A673 (cell line): ENCODE measurements at regions not wholly inside any gene's neighbourhood (a gene's known extent, or its start where the extent isn't known, plus 50 kb on each side); places are given as distances from the start of the nearest gene placed in this dataset.

Experiments
- BruUV-seq: library from RNA; stranded (reverse); fragments of 400-500 nt; replicated peaks from 2 replicates; lab custom pipeline; 2021; lab: Mats Ljungman, UMichigan
- CTCF ChIA-PET: fragments of 300-600 bp; sonication (Branson Sonifier 250); formaldehyde crosslinking; loops from one replicate; lab custom pipeline; 2022; ENCODE audit warnings: antibody characterized with exemption; lab: Charles Lee
- POLR2A ChIA-PET: fragments of 300-600 bp; sonication (Branson Sonifier 250); formaldehyde crosslinking; loops from one replicate; lab custom pipeline; 2022; ENCODE audit warnings: antibody characterized with exemption; ENCODE audit not compliant: low non-redundant PET; lab: Charles Lee
- DNase-seq: peaks from one replicate; pipeline ENCODE4 v3.0.0-alpha.2; 2015; ENCODE audit warnings: low spot score
- H3K27ac ChIP-seq: fragments of 200-600 bp; sonication (generic); 2 replicates; pipeline ENCODE4 v1.5.1; 2016; ENCODE audit warnings: mixed run types, low read depth, mild to moderate bottlenecking, mixed read lengths, antibody characterized with exemption, low read length; ENCODE audit not compliant: poor library complexity, severe bottlenecking
- H3K27me3 ChIP-seq: fragments of 200-600 bp; sonication (generic); replicated peaks from 2 replicates; pipeline ENCODE4 v1.6.1; 2017; ENCODE audit warnings: mixed run types, low read depth, mild to moderate bottlenecking, mixed read lengths, antibody characterized with exemption, low read length; ENCODE audit not compliant: insufficient read depth, poor library complexity
- H3K36me3 ChIP-seq: fragments of 200-600 bp; sonication (generic); 2 replicates; pipeline ENCODE4 v1.6.1; 2016; ENCODE audit warnings: mixed run types, mild to moderate bottlenecking, mixed read lengths, antibody characterized with exemption, low read length; ENCODE audit not compliant: insufficient read depth, poor library complexity, severe bottlenecking
- H3K4me1 ChIP-seq: fragments of 200-600 bp; sonication (generic); 2 replicates; pipeline ENCODE4 v1.6.1; 2017; ENCODE audit warnings: mixed run types, mild to moderate bottlenecking, mixed read lengths, antibody characterized with exemption, low read length; ENCODE audit not compliant: insufficient read depth, poor library complexity, severe bottlenecking
- H3K4me3 ChIP-seq: fragments of 200-600 bp; sonication (generic); 2 replicates; pipeline ENCODE4 v1.5.1; 2016; ENCODE audit warnings: low read depth, mixed run types, mild to moderate bottlenecking, mixed read lengths, low read length; ENCODE audit not compliant: poor library complexity, severe bottlenecking
- H3K9me3 ChIP-seq: fragments of 200-600 bp; sonication (generic); 2 replicates; pipeline ENCODE4 v1.6.1; 2016; ENCODE audit warnings: mixed run types, low read depth, mild to moderate bottlenecking, mixed read lengths, antibody characterized with exemption, low read length; ENCODE audit not compliant: poor library complexity, severe bottlenecking
- CTCF ChIP-seq: fragments of 300-800, 200-600 bp; sonication (generic); conservative IDR thresholded peaks from 2 replicates; pipeline ENCODE4 v1.5.1; 2017; ENCODE audit warnings: low read depth, mild to moderate bottlenecking, antibody characterized with exemption, low read length, moderate library complexity, mixed read lengths
- EZH2 ChIP-seq: fragments of 200-600 bp; sonication (generic); IDR thresholded peaks from 2 replicates; pipeline ENCODE4 v1.6.1; 2017; ENCODE audit warnings: borderline replicate concordance, low read depth, mild to moderate bottlenecking, mixed read lengths, antibody characterized with exemption, low read length; ENCODE audit not compliant: poor library complexity, severe bottlenecking
- intact Hi-C: fragments of 100-400 bp; cut with micrococcal nuclease; formaldehyde crosslinking; loops from one replicate; pipeline ENCODE4 v1.10.0; 2022; ENCODE audit not compliant: unreplicated experiment

GRCh38 chr5:132136906-132137305 is 63.3 kb downstream of the CSF2 start:
- Histone ChIP-seq H3K9me3 (no peaks in the 10 kb centered on the region), H3K27ac (no peak overlapping the region), H3K4me1 (no peaks in the 10 kb centered on the region), H3K4me3 (no peak overlapping the region), H3K27me3 (peaks cover 32% of the 10 kb centered on the region), H3K36me3 (no peaks in the 10 kb centered on the region)
- TF ChIP-seq EZH2 (no peak), CTCF (no peak)
- BruUV-seq: no TSS peak
- DNase-seq: no peak
- intact Hi-C loops: no loop called here
- POLR2A ChIA-PET: no interaction called here
- CTCF ChIA-PET: no interaction called here

GRCh38 chr5:132138260-132138659 is 64.7 kb downstream of the CSF2 start:
- H3K9me3 ChIP-seq: peaks cover 3% of the 10 kb centered on the region
- intact Hi-C loops: no loop called here
- H3K36me3 ChIP-seq: no peaks in the 10 kb centered on the region
- POLR2A ChIA-PET: no interaction called here
- CTCF ChIA-PET: no interaction called here
- no TSS peak for BruUV-seq
- H3K27ac ChIP-seq: no peak overlapping the region
- peaks cover 30% of the 10 kb centered on the region for H3K27me3 ChIP-seq
- TF ChIP-seq CTCF: no peak
- no peak for TF ChIP-seq EZH2
- DNase-seq: no peak
- no peaks in the 10 kb centered on the region for H3K4me1 ChIP-seq
- no peak overlapping the region for H3K4me3 ChIP-seq
